GM19351 (cell line): ENCODE measurements at regions not wholly inside any gene's neighbourhood (a gene's known extent, or its start where the extent isn't known, plus 50 kb on each side); places are given as distances from the start of the nearest gene placed in this dataset.
A peak's percentile ranks its signal among the peaks of the same experiment; 100 is the strongest.

Source experiments
- ATAC-seq: cut with Tn5 transposase; IDR thresholded peaks from one replicate; pipeline ENCODE4 v1.9.1; 2021; ENCODE audit warnings: mild to moderate bottlenecking, moderate library complexity; ENCODE audit not compliant: unreplicated experiment

DNA sequence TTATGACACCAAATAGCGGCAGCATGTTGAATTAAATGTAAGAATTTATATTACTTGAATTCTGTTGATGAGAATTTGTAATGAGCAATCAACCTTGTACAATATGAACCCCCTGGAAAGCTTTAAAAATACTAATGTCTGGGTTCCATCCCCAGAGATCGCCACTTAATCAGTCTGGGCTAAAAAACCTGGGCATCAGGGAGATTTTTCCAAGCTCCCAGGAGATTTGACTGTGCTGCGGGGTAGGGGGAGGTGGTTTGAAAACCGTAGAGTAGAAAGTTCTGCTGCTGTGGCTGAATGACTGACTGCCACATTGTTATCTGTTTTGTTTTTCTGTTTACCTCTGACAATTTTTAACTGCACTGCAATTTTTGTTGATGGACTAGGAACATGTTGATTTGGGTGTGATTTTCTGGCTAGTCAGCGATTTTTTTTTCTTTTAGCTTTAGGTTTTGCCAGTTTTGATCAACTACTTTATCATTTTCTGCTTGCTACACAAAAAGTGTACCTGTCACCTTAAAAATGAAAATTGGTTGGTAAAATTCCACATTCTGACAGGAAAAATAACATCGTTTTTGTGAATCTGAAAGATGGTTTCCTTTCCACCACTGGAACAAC is 79.3 kb downstream of the PCTP start:
- ATAC-seq = no peak

DNA sequence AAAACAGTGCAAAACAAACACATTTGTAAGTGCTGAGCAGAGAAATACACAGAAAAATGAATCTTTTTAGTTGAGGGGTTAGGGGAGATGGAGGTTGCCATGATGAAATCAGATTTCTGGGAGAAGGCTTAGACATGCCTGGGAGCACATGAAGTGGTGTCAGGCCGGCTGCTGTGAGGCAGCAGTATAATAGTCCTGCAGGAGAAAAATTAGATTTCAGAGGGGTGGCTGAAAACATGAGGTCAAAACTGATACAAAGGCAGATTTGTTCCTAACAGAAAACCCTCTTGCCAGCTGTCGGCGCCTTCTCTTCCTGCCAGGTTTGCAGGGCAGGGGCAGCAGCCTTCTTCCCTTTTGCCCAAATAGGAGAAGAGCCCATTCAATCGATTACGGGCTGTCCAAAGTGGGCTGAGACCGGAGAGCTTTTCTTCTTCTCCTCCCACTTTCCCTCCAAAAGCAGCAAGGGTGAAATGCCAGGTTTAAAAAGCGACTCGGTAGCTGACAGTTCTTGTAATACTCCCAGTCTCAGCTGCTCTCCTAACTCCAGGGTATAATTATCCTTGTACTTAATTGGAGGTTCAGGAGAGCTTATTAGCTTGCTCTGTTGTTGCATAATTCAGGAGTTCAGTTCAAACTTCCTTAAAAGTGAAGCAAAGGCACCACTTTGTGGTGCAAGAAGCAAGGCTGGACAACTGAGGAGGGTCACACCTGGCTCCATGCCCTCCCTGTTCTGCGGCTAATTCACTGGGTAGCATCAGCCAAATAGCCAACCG is 80.0 kb downstream of the PCTP start:
- ATAC-seq = no peak

DNA sequence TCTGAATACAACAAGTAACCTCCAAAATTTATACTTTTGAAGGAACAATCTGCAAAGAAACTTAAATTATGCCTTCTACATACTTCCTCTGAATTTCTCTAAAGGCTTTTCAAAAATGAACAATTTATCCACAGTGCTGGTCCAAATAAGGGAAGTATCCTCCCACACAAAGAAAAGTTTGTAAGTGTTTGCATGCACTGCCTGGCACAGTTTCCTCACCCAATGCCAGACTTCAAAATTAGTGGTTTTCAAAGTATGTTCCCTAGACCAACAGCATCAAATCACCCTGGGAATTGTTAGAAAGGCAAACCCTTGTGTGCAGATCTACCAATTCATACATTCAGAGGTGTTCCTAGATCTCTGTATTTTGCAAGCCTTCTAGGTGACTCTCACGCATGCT is 82.5 kb downstream of the PCTP start:
- ATAC-seq = no peak

DNA sequence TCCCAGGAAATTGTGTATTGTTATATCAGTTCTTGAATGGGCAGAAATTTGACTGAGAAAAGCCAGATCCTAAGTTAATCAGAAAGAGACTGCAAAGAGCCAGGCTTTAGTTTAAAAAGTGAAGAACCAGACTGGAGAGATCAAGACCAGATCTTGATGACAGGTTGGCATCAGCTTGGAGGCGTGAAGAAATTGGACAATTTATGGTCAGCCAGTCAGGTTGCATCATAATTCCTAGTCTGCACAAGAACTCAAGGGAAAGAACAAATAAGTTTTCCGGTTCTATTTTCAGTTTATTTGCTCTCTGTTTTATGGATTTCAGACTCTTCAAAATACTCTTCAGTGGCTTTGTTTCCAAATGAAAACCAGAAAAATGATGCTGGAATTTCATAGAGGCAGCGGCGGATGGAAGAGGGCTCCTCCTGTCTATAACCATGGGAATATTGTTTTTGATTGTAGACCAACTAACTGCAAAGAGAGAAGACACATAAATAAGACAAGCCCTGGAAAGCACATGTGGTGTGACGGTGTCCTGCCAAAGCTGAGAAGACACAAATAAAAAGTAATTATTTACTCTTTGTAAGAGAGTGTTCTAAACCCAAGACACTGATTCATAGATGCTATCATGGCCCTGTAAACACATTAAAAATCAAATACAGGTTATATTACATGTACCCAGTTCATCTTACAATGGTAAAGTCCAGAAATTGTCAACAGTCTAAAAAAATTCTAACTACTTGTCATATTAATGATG is 91.7 kb downstream of the PCTP start:
- ATAC-seq = no peak

DNA sequence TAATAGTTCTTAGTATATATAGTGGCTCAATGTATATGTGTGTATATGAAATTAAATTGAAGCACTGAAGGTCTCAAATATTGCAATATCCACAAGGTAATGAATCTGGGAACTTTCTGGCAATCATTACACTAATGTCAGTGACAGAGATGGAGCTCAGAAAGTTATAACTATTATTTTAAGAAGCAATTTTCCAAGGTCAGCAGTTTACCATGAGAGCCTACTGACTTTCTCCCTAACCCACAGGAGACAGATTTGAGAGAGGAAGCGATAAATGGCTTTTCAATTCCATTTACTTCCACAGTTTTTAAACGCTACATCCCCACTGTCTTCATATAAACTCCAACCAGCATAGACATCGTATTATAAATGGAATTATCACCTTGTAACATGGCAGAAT is 92.9 kb downstream of the PCTP start:
- no peak for ATAC-seq

DNA sequence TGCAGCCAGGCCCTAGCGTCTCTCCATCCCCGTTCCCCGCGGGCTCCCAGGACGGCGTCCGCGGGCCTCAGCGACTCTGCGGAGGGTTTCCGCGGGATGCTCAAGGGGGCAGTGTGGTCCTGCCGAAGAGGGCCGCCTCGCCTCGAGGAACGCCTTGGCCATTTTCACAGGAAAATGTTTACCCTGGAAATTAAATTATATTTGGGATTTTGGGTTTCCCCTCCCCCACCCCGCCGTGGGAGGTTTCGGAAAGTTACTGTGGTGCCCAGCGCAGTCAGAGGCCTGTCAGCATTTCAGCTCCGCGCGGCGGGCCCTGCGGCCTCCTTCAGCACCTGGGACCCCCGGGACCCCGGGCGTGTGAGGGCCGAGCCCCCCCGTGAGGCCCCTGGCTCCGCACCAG is 94.5 kb downstream of the PCTP start:
- ATAC-seq = peak; percentile 59

DNA sequence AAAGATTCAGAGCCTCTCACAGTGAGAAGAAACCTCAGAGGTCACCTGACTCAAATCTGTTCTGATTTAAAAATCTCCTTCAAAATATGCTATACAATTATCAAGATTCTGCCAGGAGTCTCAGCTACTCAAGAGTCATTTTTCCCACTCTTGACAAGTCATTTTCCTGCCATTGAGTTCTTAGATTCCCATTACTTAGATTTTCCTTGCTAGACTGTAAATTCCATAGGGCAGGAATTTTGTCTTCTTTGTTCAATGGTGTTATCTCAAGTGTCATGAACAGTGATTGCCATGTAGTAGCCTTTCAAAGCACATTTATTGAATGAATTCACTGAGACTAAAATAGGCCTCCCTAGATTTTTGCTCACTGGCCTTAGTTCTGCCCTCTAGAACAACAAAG is 95.9 kb downstream of the PCTP start:
- ATAC-seq = no peak

DNA sequence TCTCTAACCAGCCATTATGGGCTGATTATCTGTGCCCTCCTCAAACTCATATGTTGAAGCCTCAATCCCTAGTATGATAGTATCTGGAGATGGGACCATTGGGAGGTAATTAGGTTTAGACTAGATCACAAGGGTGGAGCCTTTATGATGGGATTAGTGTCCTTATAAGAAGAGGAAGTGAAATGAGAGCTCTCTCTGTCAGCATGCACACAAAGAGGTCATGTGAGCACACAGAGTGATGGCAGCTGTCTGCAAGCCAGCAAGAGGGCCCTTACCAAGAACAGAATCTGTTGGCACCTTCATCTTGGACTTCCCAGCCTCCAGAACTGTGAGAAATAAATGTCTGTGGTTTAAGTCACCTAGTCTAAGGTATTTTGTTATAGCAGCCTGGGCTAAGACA is 101.9 kb downstream of the PCTP start:
- ATAC-seq = peak; percentile 72

DNA sequence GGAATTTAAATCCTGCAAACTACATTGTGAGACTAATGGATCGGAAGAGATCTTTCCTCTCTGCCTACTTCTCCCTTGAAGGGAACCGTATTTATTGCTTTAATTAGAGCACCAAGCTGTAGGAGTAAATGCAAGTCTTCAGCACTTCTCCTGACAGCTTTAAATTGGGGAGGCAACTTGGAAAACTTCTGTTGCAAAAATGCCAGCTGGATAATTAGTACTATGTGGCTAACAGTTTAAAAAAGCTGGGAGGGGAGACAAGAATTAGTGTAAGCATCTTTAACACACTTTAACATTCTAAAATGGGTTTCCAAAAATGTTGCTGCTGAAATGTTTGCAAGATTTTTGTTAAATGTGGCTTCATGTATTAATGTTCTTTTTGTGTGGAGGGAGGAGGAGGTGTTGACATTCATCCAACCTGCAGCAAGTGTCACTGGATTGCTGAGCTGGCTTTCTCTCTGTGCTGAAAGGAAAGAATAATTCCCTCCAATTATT is 108.5 kb downstream of the PCTP start:
- ATAC-seq = no peak

DNA sequence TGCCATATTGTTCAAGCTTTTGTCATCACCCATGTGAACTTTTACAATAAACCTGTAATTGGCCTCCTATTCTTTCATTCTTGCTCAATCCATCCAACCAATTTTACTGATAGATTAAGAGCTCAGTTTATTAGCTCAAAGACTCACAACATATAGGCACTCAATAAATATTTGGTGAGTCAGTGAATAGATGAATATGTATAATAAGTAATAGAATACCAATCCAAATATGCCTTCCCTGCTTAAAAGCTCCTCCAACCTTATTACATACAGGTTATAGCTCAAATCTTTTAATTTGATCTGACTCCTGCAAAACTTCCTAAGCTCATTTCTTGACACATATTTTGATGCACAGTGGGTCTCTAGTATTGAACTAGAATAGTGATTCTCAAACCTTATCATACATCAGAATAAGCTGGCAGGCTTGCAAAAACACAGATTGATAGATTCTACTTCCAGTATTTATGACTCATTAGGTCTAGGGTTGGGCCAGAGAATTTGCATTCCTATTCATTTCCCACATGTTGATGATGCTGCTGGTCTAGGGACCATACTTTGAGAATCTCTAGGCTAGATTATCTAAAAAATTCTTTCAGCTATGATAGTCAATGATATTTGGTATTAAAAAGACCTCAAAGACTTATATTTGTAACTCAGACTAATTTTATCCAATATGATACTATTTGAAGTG is 114.4 kb downstream of the PCTP start:
- ATAC-seq = no peak

DNA sequence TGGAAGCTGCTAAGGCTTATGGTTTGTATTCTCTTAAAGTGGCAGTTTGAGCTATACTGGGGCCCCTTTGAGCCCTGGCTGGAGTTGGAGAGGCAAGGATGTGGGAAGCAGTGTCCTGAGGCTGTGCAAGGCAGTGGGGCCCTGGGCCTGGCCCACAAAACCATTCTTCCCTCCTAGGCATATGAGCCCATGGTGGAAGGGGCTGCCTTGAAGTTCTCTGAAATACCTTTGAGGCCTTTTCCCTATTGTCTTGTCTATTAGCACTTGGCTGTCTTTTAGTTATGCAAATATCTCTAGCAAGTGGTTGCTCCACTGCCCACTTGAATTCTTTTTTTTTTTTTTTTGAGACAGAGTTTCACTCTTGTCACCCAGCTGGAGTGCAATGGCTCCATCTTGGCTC is 119.2 kb downstream of the PCTP start:
- ATAC-seq = no peak

DNA sequence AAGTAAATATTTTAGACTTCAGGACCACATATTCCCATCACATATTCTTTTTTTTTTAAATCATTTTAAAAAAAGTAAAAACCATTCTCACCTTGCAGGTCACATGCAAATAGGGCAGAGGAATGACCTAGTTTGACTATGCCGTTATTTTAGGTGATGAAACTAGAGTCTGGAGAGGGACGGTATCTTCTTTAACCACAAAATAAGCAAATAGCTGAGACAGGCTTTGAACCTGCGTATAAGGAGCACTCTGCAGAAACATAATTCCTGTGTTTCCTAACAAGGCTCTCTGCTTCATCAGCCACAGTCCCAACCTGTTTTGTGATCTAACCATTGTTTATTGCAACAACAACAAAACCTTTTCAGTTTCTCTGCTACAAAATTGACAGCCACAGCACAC is 121.5 kb downstream of the PCTP start:
- ATAC-seq = peak; percentile 83

DNA sequence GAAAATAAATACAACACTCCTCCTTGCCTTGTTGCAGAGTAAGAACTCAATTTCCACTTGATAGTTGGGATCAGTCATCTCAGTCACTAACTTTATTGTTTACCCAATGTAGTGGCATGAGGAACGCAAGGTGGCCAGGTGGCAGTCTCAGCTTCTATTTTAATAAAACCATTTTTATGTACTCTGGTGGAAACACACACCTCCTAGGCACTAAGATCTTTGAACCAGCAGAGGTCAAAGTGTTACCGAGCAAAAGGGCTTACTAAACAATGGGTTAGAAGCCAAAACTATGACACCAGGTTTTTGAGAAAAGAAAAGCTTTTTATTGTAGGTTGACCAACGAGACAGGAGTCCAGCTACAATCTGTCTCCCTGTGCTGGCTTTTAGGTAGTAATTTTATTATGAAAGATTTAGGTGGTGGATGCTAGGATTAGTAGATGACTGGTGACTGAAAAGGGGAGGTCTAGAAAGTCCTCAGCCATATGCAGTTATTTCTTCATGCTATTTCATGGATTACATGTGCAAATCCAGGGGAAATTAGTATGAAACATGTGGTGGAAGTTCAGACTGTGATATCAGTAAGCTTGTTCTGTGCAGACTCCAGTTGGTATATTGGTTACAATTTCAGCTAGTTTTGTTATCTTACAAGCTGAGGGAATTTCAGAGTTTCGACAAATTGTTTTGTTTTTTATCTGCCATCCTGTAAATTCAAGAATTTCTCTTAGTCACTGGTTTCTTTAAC is 122.3 kb downstream of the PCTP start:
- ATAC-seq = no peak

DNA sequence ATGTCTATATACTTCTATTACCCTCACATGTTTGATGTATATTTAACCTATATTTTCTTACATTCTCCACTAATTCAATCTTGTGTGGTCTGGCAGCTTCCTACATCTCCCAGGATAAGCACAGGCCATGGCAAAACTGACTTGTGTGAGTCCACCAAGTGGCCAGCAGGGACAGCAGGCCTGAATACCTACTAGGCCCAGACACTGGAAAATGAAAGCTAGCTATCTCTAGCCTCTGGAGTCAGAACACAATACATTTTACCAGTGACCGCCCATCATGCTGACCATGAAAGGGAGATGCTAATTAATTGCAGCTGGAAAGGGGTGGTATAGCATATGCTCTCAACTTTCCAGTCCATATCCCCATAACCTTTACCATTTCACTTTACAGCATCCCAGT is 132.3 kb downstream of the PCTP start:
- no peak for ATAC-seq

DNA sequence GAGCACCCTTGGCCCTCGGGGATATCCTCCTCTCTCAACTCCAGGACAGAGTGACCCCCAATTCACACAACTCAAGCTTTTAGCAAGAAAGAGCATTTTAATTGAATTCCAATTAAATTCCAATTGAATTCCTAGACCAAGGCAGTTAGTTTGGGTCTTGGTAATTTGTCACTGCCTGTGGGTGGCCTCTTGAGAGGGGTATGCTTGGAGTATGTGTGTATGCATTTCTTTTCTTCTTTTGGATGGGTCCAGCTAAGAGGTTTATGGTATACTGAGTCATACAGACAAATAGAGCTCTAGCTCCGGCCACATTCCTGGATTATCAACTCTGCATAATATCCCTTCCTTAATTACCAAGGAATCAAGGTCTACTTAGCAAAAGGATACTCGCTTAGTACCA is 136.7 kb downstream of the PCTP start:
- no peak for ATAC-seq

DNA sequence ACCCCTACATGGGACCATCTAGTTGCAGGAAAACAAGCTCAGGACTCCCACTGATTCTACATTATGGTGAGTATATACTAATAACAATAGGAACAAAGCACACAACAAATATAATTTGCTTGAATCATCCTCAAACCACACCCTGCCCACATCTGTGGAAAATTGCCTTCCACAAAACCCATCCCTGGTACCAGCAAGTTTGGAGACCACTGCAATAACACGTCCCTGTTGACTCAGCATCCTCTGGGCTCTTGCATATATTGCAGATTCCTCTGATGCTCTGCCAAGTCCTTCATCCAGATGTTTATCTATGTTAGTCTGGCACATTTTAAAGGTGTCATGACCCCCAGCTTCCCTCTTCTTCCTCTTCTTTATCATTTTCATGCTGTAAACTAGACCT is 138.4 kb downstream of the PCTP start:
- no peak for ATAC-seq

DNA sequence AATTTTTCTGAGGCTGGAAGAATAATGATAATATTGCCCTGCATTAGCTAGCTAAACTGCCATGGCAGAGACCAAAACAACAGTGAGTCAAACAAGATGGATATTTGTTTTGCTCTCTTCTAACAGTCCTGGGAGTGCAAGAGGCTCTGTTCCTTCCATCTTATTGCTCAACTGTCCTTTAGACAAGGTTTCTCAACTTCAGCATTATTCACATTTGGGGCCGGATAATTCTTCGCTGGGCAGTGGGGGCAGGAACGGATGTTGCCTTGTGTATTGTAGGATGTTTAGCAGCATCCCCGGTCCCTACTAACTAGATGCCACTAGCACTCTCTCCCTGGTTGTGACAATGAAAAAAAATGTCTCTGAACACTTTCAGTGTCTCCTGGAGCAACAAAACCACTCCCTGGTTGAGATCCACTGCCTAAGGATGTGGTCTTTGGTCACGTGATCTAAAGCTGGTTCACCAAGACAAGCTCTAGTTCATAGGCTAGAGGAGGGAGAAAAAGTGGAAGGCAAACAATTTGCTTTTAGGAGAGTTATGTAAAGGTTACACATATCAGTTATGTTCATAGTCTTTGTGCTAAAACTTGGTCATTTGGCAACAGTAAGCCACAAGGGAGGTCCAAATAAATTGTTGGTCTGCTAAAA is 144.4 kb downstream of the PCTP start:
- ATAC-seq = no peak

DNA sequence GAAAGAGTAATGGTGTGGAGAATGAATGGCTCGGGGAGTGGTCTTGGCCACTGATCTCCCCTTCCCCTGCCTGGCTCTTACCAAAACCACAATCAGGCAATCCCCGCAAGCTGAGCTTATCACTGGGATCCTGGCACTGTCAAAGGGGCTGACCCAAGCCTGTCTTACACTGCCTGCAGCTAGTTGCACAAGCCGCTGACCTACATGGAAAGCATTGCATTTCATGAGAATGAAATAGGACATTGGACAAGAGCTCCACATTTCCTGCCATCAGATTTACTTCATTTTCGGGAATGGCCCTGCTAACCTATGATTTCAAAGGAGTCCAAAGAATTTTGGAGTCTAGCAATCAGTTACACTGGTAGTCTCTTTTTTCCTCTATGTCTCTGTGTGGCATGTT is 146.4 kb downstream of the PCTP start:
- no peak for ATAC-seq

DNA sequence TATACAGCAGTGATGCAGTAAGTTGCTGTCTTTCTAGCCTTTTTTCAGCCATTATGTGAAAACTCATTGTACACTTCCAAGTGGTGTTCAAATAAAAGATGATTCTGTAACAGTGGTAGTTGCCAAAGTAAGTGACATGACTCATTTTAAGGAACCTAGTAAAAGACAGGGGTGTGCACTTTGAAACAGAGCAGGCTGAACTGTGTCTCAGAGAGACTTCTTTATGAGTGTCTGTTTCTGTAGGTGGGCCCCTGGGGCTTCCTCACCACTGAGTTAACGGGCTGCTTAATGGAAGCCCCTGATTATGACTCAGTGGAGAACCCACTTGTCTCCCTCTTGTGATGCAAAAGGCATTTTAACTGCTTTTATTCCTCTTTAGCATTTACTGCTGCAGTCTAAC is 147.3 kb downstream of the PCTP start:
- ATAC-seq = no peak

DNA sequence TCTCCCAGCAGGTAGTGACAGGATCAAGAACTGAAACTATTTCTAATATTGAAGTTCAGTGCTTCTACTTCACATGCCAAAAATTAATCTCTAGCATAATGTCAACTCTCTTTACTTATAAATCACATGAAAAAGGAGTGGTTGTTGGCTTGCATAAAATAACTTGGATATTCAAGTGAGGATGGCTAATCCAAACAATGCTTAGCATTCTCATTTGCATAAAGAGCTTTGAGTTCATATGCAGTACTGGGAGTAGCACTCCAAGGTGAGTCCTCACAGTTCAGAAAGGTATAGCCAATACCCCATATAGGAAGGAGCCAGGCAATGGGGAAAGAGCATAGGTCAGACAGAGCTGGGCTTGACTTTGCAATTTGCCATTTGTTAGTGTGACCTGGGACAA is 149.3 kb downstream of the PCTP start:
- no peak for ATAC-seq
